ENCODE measurements at regions not wholly inside any gene's neighbourhood (a gene's known extent, or its start where the extent isn't known, plus 50 kb on each side); places are given as distances from the start of the nearest gene placed in this dataset.

- Histone ChIP-seq H3K9me3 (peaks cover 5% of the 10 kb centered on the region), H3K36me3 (no peaks in the 10 kb centered on the region), H3K4me3 (no peak overlapping the region), H3K27me3 (no peaks in the 10 kb centered on the region)
- DNase-seq, result no peak
Measured at GRCh38 chr9:129370770-129371169, 192.7 kb upstream of the IER5L start.

- Histone ChIP-seq H3K9me3 (peaks cover 5% of the 10 kb centered on the region), H3K4me3 (no peak overlapping the region), H3K27me3 (no peaks in the 10 kb centered on the region), H3K36me3 (no peaks in the 10 kb centered on the region)
- no peak for DNase-seq
Measured at GRCh38 chr9:129368444-129368978, 190.4 kb upstream of the IER5L start.

DNA sequence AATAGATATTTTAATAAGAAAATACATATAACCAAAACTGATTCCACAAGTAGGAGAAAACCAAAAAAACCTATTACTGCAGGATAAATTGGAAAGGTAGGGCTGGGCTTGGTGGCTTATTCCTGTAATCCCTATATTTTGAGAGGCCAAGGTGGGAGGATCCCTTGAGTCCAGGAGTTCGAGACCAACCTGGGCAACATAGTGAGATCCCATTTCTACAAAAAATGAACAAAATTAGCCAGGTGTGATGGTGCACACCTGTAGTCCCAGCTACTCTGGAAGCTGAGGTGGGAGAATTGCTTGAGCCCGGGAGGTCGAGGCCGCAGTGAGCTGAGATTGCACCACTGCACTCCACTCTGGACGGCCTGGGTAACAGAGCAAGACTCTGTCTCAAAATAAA is 189.2 kb upstream of the IER5L start:
- H3K36me3 ChIP-seq, result no peaks in the 10 kb centered on the region
- peaks cover 5% of the 10 kb centered on the region for H3K9me3 ChIP-seq
- no peak overlapping the region for H3K4me3 ChIP-seq
- no peaks in the 10 kb centered on the region for H3K27me3 ChIP-seq
- no peak for DNase-seq

DNA sequence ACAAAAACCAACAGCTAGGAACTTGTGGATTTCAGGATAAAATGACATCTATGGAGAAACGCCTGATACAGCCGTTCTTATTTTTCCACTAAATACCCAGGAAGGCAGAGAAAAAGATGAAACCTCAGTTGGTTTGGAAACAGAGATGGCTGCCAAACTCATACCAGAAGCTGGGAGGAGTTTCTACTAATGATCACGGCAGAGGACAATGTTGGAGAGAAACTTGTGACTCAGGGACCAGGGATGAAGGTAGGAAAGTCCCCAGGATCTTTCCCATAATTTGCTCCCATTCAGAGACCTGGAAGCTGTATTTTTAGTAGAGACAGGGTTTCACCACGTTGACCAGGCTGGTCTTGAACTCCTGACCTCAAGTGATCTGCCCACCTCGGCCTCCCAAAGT is 187.1 kb upstream of the IER5L start:
- Histone ChIP-seq H3K4me3 (no peak overlapping the region), H3K36me3 (no peaks in the 10 kb centered on the region), H3K9me3 (peaks cover 5% of the 10 kb centered on the region), H3K27me3 (no peaks in the 10 kb centered on the region)
- DNase-seq, result no peak

- no peak for DNase-seq
- H3K4me3 ChIP-seq, result no peak overlapping the region
- no peaks in the 10 kb centered on the region for H3K9me3 ChIP-seq
- no peaks in the 10 kb centered on the region for H3K36me3 ChIP-seq
- no peaks in the 10 kb centered on the region for H3K27me3 ChIP-seq
Measured at GRCh38 chr9:129363216-129363873, 185.3 kb upstream of the IER5L start.

DNA sequence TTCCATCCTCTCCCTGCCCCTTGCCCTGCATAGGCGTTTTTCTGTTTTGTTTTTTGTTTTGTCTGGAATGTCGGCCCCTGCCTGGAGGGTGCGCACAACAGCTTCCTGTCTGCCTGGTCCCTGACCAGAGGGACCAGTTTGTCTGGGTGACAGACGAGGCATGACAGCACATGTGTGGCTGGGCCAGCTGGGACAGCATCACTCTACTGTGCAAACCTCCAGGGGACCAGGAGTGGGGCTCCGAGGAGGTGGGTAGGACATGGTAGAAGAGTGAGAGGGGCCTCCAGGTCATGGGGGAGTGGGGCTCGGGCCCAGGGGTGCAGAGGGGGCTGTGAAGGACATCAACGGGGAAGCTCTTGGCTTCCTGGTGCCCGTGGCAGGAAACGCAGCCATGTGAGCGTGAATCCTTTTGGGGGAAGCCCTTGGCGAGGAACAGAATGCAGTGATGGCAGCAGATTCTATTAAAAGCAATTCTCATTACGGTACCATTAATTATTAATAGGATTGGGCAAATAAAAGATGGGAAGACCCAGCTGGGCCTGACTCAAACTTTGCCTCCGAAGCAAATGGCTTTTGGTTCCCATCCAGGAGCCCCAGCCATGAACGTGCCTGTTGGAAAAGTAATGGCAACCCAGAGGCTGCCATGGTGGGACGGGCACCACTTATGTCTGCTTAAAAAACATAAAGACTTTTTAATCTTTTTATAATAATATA is 184.4 kb upstream of the IER5L start:
- no peak overlapping the region for H3K4me3 ChIP-seq
- H3K9me3 ChIP-seq, result no peaks in the 10 kb centered on the region
- no peaks in the 10 kb centered on the region for H3K36me3 ChIP-seq
- H3K27me3 ChIP-seq, result no peaks in the 10 kb centered on the region
- DNase-seq, result no peak

GRCh38 chr9:129361196-129361595 is 183.1 kb upstream of the IER5L start:
- Histone ChIP-seq H3K4me3 (no peak overlapping the region), H3K27me3 (no peaks in the 10 kb centered on the region), H3K9me3 (no peaks in the 10 kb centered on the region), H3K36me3 (no peaks in the 10 kb centered on the region)
- DNase-seq, result no peak

- H3K9me3 ChIP-seq, result no peaks in the 10 kb centered on the region
- DNase-seq, result no peak
- H3K4me3 ChIP-seq, result no peak overlapping the region
- no peaks in the 10 kb centered on the region for H3K36me3 ChIP-seq
- H3K27me3 ChIP-seq, result no peaks in the 10 kb centered on the region
Measured at GRCh38 chr9:129359916-129360536, 182.0 kb upstream of the IER5L start.

DNA sequence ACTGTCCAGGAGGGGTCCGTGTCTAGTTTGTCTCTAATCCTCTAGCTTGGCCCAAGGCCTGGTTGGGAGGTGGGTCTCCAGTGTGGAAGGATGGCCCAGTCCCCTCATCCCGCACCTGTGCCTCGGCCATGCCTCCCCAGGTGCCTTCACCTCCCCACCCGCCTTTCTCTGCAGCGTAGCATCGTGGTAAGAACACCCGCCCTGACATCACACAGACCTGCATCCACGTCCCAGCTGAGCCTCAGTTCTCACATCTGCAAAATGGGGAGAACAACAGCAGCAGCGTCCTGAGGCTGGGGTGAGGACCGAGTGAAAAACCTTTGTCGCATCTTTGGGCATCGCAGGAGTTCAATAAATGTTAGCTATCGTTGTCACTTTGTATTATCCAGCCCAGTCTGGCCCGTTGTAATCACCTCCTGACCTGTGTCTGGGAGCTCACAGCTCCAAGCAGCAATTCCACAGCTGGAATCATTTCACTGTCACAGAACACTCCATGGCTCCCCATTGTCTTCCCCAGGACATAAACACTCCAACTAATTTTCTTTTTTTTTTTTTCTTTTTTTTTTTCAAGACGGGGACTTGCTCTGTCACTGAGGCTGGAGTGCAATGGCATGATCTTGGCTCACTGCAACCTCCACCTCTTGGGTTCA is 181.2 kb upstream of the IER5L start:
- no peaks in the 10 kb centered on the region for H3K9me3 ChIP-seq
- H3K4me3 ChIP-seq, result no peak overlapping the region
- H3K27me3 ChIP-seq, result no peaks in the 10 kb centered on the region
- DNase-seq, result no peak
- H3K36me3 ChIP-seq, result no peaks in the 10 kb centered on the region

- H3K36me3 ChIP-seq, result no peaks in the 10 kb centered on the region
- no peaks in the 10 kb centered on the region for H3K27me3 ChIP-seq
- DNase-seq, result no peak
- H3K4me3 ChIP-seq, result no peak overlapping the region
- no peaks in the 10 kb centered on the region for H3K9me3 ChIP-seq
Measured at GRCh38 chr9:129358621-129359154, 180.6 kb upstream of the IER5L start.

- H3K27me3 ChIP-seq, result no peaks in the 10 kb centered on the region
- DNase-seq, result no peak
- no peaks in the 10 kb centered on the region for H3K36me3 ChIP-seq
- no peaks in the 10 kb centered on the region for H3K9me3 ChIP-seq
- H3K4me3 ChIP-seq, result no peak overlapping the region
Measured at GRCh38 chr9:129357773-129358245, 179.7 kb upstream of the IER5L start.

DNA sequence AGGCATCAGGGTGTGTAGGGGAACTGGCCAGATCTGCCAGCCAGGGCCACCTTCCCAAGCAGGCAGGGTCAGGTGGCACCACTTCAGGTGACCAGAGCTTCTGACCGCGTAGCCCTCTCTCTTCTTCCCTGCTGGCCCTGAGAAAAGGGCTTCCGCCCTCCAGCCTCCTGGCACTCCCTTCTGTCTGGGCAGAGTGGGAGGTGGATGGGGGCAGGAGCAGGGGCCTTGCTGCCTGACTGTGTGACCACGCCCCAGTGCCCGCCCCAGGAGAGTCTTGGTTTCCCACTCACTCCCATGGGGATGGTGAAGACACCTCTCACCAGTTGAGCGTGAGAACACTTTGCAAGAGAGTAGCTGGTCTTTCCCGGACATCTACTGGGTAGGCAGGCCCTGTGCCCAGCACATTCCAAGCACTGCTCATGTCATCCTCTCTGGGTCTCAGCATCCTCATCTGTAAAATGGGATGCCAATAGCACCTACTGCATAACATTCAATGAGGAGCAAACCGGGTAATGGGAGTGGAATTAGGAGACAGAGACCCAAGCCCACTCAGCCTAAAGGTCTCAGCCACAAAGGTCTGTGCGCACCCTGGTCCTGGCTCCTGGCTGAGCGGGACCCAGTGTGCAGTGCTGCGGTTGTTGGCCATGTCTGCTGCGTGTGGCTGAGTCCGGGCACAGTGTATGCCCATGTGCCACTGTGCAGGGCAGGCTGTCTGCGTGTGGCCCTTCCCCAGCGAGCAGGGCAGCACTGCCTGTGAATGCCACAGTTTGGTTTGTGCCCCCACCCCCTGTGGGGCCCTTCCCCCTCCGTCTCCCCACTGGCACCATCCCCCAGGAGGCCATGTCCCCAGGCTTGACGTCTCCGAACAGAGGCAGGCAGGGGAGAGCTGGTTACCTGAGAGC is 179.1 kb upstream of the IER5L start:
- no peaks in the 10 kb centered on the region for H3K9me3 ChIP-seq
- DNase-seq, result no peak
- H3K36me3 ChIP-seq, result no peaks in the 10 kb centered on the region
- H3K27me3 ChIP-seq, result no peaks in the 10 kb centered on the region
- H3K4me3 ChIP-seq, result no peak overlapping the region

GRCh38 chr9:129355631-129356030 is 177.6 kb upstream of the IER5L start:
- no peak overlapping the region for H3K4me3 ChIP-seq
- H3K36me3 ChIP-seq, result no peaks in the 10 kb centered on the region
- no peaks in the 10 kb centered on the region for H3K9me3 ChIP-seq
- no peak for DNase-seq
- H3K27me3 ChIP-seq, result no peaks in the 10 kb centered on the region

DNA sequence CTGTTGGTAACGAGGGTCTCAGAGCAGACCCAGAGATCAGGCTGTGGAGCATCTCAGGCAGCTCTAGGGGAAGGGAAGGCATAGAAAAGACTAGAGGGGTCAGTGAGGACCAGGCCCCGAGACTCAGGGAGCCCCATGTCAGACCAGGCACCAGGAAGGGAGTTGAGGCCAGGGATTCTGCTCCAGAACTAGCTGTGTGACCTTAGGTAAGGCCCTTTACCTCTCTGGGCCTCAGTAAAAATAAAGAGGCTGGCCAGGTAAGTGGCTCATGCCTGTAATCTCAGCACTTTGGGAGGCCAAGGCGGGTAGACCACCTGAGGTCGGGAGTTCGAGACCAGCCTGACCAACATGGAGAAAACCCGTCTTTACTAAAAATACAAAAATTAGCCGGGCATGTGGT is 176.4 kb upstream of the IER5L start:
- no peaks in the 10 kb centered on the region for H3K27me3 ChIP-seq
- no peaks in the 10 kb centered on the region for H3K9me3 ChIP-seq
- no peak for DNase-seq
- no peaks in the 10 kb centered on the region for H3K36me3 ChIP-seq
- no peak overlapping the region for H3K4me3 ChIP-seq

GRCh38 chr9:129353697-129354336 is 175.8 kb upstream of the IER5L start:
- DNase-seq, result no peak
- Histone ChIP-seq H3K27me3 (no peaks in the 10 kb centered on the region), H3K9me3 (no peaks in the 10 kb centered on the region), H3K4me3 (no peak overlapping the region), H3K36me3 (no peaks in the 10 kb centered on the region)
